K562 (cell line): ENCODE measurements at regions not wholly inside any gene's neighbourhood (a gene's known extent, or its start where the extent isn't known, plus 50 kb on each side); places are given as distances from the start of the nearest gene placed in this dataset.

Source experiments
- ATAC-seq: fragments of 200-7000 bp; cut with Tn5 transposase; 3 replicates; pipeline ENCODE4 v1.9.1; 2020; ENCODE audit warnings: moderate library complexity
- BruUV-seq: library from RNA; stranded (reverse); fragments of 400-500 nt; replicated peaks from 2 replicates; lab custom pipeline; 2021; lab: Mats Ljungman, UMichigan
- CTCF ChIA-PET: fragments of 300-600 bp; formaldehyde crosslinking; extraction: SDS; loops from one replicate; lab custom pipeline; 2021; ENCODE audit warnings: low intra/inter-chr PET ratio; lab: Yijun Ruan, JAX
- POLR2A ChIA-PET: fragments of 300-600, 350-650 bp; sonication (Branson Sonifier 250); formaldehyde crosslinking; extraction: SDS; loops from one replicate; lab custom pipeline; 2021; ENCODE audit warnings: antibody characterized with exemption, inconsistent platforms; lab: Yijun Ruan, JAX
- DNase-seq, 4 experiments: peaks; one replicate each; pipeline versions ENCODE4 v3.0.0 to v3.0.0-alpha.2; 2011 to 2018; ENCODE audit warnings: low spot score in 3 of 4, mixed read lengths in 3 of 4; ENCODE audit errors: extremely low read depth in 1 of 4
- FAIRE-seq: peaks from 2 replicates; lab custom pipeline; 2011; peaks lifted over from hg19 to GRCh38; lab: Jason Lieb, UNC
- H2AFZ ChIP-seq: 2 replicates; pipeline ENCODE4 v1.6.0; 2011; ENCODE audit warnings: low read depth, low read length, control low read depth, inconsistent platforms
- H3K27ac ChIP-seq: fragments of 200-600 bp; 3 replicates; pipeline ENCODE4 v1.8.0; 2011; ENCODE audit warnings: low read depth, mild to moderate bottlenecking, control low read depth, inconsistent platforms, low read length, moderate library complexity, mixed read lengths; ENCODE audit errors: extremely low read depth
- H3K27me3 ChIP-seq, 2 experiments: fragments of 300-600 bp in 1 of 2; 2 replicates in 1 of 2; 3 replicates in 1 of 2; pipeline versions ENCODE4 v1.6.0 to v1.8.0; 2011; ENCODE audit warnings: inconsistent platforms in 2 of 2, low read length in 2 of 2, mild to moderate bottlenecking in 1 of 2, mixed read lengths in 1 of 2, moderate library complexity in 1 of 2; ENCODE audit not compliant: control insufficient read depth in 2 of 2, insufficient read depth in 2 of 2
- H3K36me3 ChIP-seq: fragments of 300-600 bp; 3 replicates; pipeline ENCODE4 v1.8.0; 2011; ENCODE audit warnings: mild to moderate bottlenecking, low read length, inconsistent platforms; ENCODE audit not compliant: control insufficient read depth, insufficient read depth
- H3K4me1 ChIP-seq, 2 experiments: fragments of 200-600 bp in 1 of 2; replicated peaks in 1 of 2; 2 replicates in 1 of 2; 3 replicates in 1 of 2; pipeline versions ENCODE4 v1.5.1 to v1.8.0; 2011; ENCODE audit warnings: inconsistent platforms in 2 of 2, low read length in 2 of 2, mild to moderate bottlenecking in 1 of 2, mixed read lengths in 1 of 2, moderate library complexity in 1 of 2; ENCODE audit not compliant: control insufficient read depth in 2 of 2, insufficient read depth in 2 of 2
- H3K4me2 ChIP-seq: 2 replicates; pipeline ENCODE4 v1.6.1; 2011; ENCODE audit warnings: low read length, control low read depth, inconsistent platforms, mixed read lengths; ENCODE audit not compliant: insufficient read depth
- H3K4me3 ChIP-seq: fragments of 200-600 bp; sonication (generic), shearing (Covaris generic); 2 replicates; pipeline ENCODE4 v1.5.1; 2016; ENCODE audit warnings: control low read depth, inconsistent platforms
- H3K79me2 ChIP-seq: fragments of 200-600 bp; 3 replicates; pipeline ENCODE4 v1.8.0; 2011; ENCODE audit warnings: low read length, inconsistent platforms; ENCODE audit not compliant: control insufficient read depth, insufficient read depth
- H3K9ac ChIP-seq, 2 experiments: 2 replicates each; pipeline versions ENCODE4 v1.6.0 to v1.6.1; 2011; ENCODE audit warnings: low read depth in 2 of 2, low read length in 2 of 2, control low read depth in 1 of 2, inconsistent platforms in 1 of 2, mild to moderate bottlenecking in 1 of 2, mixed read lengths in 1 of 2; ENCODE audit not compliant: insufficient read depth in 1 of 2
- H3K9me1 ChIP-seq: one replicate; pipeline ENCODE4 v1.6.0; 2011; ENCODE audit warnings: inconsistent platforms, mild to moderate bottlenecking, low read length, moderate library complexity; ENCODE audit not compliant: control insufficient read depth, insufficient read depth
- H3K9me3 ChIP-seq: replicated peaks from 2 replicates; pipeline ENCODE4 v1.5.1; 2011; ENCODE audit warnings: low read depth, low read length, inconsistent platforms; ENCODE audit not compliant: control insufficient read depth, insufficient read depth
- H4K20me1 ChIP-seq: replicated peaks from 2 replicates; pipeline ENCODE4 v1.6.1; 2011; ENCODE audit warnings: low read length, inconsistent platforms, mixed read lengths; ENCODE audit not compliant: control insufficient read depth, insufficient read depth
- COPS2 ChIP-seq: fragments of 450-650 bp; conservative IDR thresholded peaks from 2 replicates; pipeline ENCODE4 v1.6.1; 2016; ENCODE audit warnings: mild to moderate bottlenecking, moderate library complexity
- CTBP1 ChIP-seq: fragments of 450-650 bp; IDR thresholded peaks from 2 replicates; pipeline ENCODE4 v1.6.1; 2016; ENCODE audit warnings: borderline replicate concordance
- GTF2B ChIP-seq: IDR thresholded peaks from 2 replicates; pipeline ENCODE4 v1.6.1; 2011; ENCODE audit not compliant: insufficient read length; ENCODE audit errors: extremely low read depth
- HIVEP1 ChIP-seq: fragments of 250-450 bp; sonication (Bioruptor Pico); IDR thresholded peaks from 2 replicates; pipeline ENCODE4 v1.4.0; 2020; ENCODE audit warnings: mild to moderate bottlenecking
- MBD1 ChIP-seq: fragments of 250-450 bp; sonication (Bioruptor Pico); IDR thresholded peaks from 2 replicates; pipeline ENCODE4 v1.8.0; 2022; ENCODE audit warnings: inconsistent platforms
- MTA1 ChIP-seq: fragments of 450-650 bp; IDR thresholded peaks from 2 replicates; pipeline ENCODE4 v1.6.1; 2017; ENCODE audit warnings: borderline replicate concordance
- NR3C1 ChIP-seq: sonication (generic); formaldehyde crosslinking; IDR thresholded peaks from 2 replicates; pipeline ENCODE4 v1.8.1; 2022; ENCODE audit warnings: missing genetic modification reagents
- POLR2AphosphoS2 ChIP-seq: IDR thresholded peaks from 2 replicates; pipeline ENCODE4 v1.6.1; 2012; ENCODE audit warnings: low read length, improper control_type of control experiment
- RUNX1 ChIP-seq: sonication (generic); IDR thresholded peaks from 2 replicates; pipeline ENCODE4 v1.6.1; 2016; ENCODE audit warnings: antibody characterized with exemption, low read depth
- STAT5A ChIP-seq: IDR thresholded peaks from 2 replicates; pipeline ENCODE4 v1.6.1; 2012; ENCODE audit warnings: low read length, inconsistent platforms, borderline replicate concordance
- YBX1 ChIP-seq: fragments of 450-650 bp; IDR thresholded peaks from 2 replicates; pipeline ENCODE4 v1.7.1; 2016; ENCODE audit warnings: mild to moderate bottlenecking
- ZNF134 ChIP-seq: fragments of 250-450 bp; sonication (Bioruptor Pico); conservative IDR thresholded peaks from 2 replicates; pipeline ENCODE4 v1.4.0; 2020
- ZNF212 ChIP-seq: fragments of 450-650 bp; formaldehyde crosslinking; IDR thresholded peaks from 2 replicates; pipeline ENCODE4 v1.4.0; 2020; ENCODE audit warnings: mild to moderate bottlenecking
- ZNF217 ChIP-seq: sonication (generic); formaldehyde crosslinking; IDR thresholded peaks from 2 replicates; pipeline ENCODE4 v1.8.0; 2022; ENCODE audit warnings: mild to moderate bottlenecking, missing genetic modification reagents
- in situ Hi-C: fragments of 300-500 bp; cut with MboI; formaldehyde crosslinking; loops from 4 replicates; pipeline ENCODE4 v1.15.0; 2018; ENCODE audit warnings: inconsistent platforms, mixed read lengths
- intact Hi-C: fragments of 100-400 bp; cut with micrococcal nuclease; formaldehyde crosslinking; loops from 2 replicates; pipeline ENCODE4 v1.14.2; 2022
- TF ChIP-seq, protein P1 (sequence below): sonication (generic); formaldehyde crosslinking; IDR thresholded peaks from 2 replicates; pipeline ENCODE4 v1.8.0; 2022; ENCODE audit warnings: mild to moderate bottlenecking, missing genetic modification reagents

DNA sequence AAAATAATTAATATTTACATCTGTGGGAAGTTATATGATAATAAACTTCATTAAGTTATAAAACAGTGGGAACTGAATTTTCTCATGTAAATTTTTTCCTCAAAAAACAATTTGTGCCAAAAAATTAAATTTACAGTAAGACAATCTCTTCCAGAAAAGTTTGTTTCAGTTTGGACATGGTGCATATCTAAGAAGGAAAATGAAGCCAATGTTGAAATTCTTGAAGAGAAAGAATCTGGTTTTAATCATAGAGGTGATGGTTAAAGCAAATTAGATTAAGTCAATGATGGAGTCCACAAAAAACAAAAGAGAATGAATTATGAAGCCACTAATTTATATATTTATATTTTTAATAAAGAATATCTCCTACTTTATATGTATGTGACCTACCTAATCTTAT is 457.2 kb upstream of the SLITRK1 start:
- no peaks in the 10 kb centered on the region for H3K36me3 ChIP-seq
- ChIA-PET CTCF (no interaction called here), POLR2A (no interaction called here)
- no peaks in the 10 kb centered on the region for H3K27me3 ChIP-seq
- H3K9me1 ChIP-seq: no peaks in the 10 kb centered on the region
- H3K4me2 ChIP-seq: no peak overlapping the region
- BruUV-seq: no TSS peak
- H3K27ac ChIP-seq: no peak overlapping the region
- no peaks in the 10 kb centered on the region for H3K79me2 ChIP-seq
- H4K20me1 ChIP-seq: no peaks in the 10 kb centered on the region
- in situ Hi-C loops: no loop called here
- no peak for DNase-seq
- no peak overlapping the region for H2AFZ ChIP-seq
- H3K9me3 ChIP-seq: no peaks in the 10 kb centered on the region
- intact Hi-C loops: no loop called here
- no peak overlapping the region for H3K9ac ChIP-seq
- no peaks in the 10 kb centered on the region for H3K4me1 ChIP-seq
- H3K4me3 ChIP-seq: no peak overlapping the region
- ATAC-seq: no peak
- no peak for FAIRE-seq
- TF ChIP-seq YBX1 (no peak), COPS2 (no peak), GTF2B (no peak), ZNF217 (CRISPR knock-in tag) (no peak), MTA1 (no peak), NR3C1 (CRISPR knock-in tag) (no peak), CTBP1 (no peak), ZNF134 (CRISPR knock-in tag) (no peak), STAT5A (no peak), POLR2AphosphoS2 (no peak), HIVEP1 (CRISPR knock-in tag) (no peak), MBD1 (CRISPR knock-in tag) (no peak), ZNF212 (CRISPR knock-in tag) (no peak), RUNX1 (no peak)
- TF ChIP-seq, protein P1, sequence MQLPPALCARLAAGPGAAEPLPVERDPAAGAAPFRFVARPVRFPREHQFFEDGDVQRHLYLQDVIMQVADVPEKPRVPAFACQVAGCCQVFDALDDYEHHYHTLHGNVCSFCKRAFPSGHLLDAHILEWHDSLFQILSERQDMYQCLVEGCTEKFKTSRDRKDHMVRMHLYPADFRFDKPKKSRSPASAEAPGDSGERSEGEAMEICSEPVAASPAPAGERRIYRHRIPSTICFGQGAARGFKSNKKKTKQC: no peak
